ENCODE measurements at regions not wholly inside any gene's neighbourhood (a gene's known extent, or its start where the extent isn't known, plus 50 kb on each side); places are given as distances from the start of the nearest gene placed in this dataset.

DNA sequence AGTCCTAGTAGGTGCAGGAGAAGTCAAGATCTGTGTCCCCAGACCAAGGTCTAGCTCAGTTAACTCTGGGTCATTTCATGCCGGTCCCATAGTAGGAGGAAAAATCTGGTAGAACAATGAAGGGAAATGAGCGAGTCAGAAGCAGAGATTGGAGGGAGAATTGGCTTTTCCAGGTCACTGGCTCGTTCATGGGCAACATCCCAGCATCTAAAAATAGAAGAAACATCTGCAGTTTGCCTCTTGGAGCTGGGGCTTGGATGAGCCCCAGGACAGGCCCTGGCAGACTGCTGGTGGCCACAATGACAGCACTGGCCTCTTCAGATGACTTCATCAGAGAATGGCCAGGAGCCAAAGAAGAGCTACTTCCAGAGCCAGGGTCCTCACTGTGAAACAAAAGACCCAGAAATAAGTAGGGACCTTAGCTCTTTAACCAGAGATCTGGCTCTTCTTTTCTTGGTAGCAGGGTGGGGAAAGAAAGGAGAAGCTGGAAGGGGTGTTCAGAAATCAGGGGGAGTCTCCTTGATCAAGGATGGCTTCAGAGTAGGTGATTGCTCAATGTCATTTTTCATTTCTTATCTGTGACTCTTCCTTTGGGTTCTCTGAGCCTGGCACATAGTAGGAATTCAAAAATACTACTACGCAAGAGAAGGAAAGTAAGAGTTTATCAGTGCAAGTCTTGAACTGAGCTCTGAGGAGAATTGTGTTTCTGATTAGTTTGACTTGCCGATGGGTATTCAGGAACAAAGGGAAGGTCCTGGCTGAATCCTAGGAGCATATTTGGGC lies 102.6 kb downstream of the TMPRSS5 start:
- no peak overlapping the region for H3K4me3 ChIP-seq
- H3K27ac ChIP-seq: no peak overlapping the region
- TF ChIP-seq EP300 (IDR thresholded peaks at IDR 0.05): no peak
- TF ChIP-seq, protein P1, sequence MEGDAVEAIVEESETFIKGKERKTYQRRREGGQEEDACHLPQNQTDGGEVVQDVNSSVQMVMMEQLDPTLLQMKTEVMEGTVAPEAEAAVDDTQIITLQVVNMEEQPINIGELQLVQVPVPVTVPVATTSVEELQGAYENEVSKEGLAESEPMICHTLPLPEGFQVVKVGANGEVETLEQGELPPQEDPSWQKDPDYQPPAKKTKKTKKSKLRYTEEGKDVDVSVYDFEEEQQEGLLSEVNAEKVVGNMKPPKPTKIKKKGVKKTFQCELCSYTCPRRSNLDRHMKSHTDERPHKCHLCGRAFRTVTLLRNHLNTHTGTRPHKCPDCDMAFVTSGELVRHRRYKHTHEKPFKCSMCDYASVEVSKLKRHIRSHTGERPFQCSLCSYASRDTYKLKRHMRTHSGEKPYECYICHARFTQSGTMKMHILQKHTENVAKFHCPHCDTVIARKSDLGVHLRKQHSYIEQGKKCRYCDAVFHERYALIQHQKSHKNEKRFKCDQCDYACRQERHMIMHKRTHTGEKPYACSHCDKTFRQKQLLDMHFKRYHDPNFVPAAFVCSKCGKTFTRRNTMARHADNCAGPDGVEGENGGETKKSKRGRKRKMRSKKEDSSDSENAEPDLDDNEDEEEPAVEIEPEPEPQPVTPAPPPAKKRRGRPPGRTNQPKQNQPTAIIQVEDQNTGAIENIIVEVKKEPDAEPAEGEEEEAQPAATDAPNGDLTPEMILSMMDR (IDR thresholded peaks at IDR 0.05): no peak
- TF ChIP-seq POLR2A (IDR thresholded peaks at IDR 0.05): no peak
- no peaks in the 10 kb centered on the region for H3K4me1 ChIP-seq (ENCODE audit: insufficient read depth)
- H3K36me3 ChIP-seq: no peaks in the 10 kb centered on the region
- no peaks in the 10 kb centered on the region for H3K27me3 ChIP-seq
- no peak for DNase-seq
- H3K9me3 ChIP-seq: no peaks in the 10 kb centered on the region
- intact Hi-C loops (cut with DNase I): no loop called here
- WGBS, 3 donors: 52 to 54% (median 54%) methylated on average over 5 of the region's 5 CpGs

DNA sequence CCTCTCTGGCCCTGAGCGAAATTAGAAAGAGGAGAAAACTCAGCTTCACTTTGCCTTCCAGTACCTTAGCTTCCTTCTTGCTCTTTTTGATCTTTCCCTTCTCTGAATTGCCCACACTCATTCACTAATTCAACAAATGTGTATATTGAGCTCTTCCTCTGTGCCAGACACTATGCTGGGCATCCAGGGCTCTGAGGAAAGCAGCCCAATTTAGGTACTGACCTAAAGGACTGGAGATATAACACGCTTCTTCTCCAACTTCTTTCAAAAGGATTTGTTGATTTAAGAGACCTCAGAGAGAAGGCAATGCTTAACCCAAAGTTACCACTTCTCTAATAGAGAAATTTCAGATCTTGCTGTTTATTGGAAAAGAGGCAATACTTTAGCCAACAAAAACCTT lies 103.6 kb downstream of the TMPRSS5 start:
- WGBS, 3 donors: 78 to 89% (median 82%) methylated on average over 2 of the region's 2 CpGs

DNA sequence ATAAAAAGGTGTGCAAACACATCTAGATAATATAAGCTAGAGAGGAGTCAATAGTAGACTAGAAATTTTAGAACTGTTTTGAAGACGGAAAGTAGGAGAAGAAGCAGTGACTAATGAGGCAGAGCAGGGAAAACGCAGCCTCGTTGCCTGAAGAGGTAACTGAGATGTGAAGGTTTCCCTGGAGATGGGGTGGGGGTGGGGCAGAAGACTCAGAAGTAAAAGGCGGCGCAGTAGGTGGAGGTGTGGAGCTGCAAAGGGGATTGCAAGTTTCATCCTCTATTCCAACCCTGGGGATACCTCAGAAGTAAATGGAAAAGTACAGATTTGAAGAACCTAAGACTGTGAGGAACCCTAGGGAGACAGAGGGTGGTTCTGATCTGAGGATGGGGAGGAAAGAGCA lies 109.5 kb downstream of the TMPRSS5 start:
- H3K4me1 ChIP-seq (ENCODE audit: insufficient read depth): no peaks in the 10 kb centered on the region
- no peak for DNase-seq
- TF ChIP-seq, protein P1 (IDR thresholded peaks at IDR 0.05): no peak
- no peak for TF ChIP-seq POLR2A (IDR thresholded peaks at IDR 0.05)
- TF ChIP-seq EP300 (IDR thresholded peaks at IDR 0.05): no peak
- H3K27me3 ChIP-seq: no peaks in the 10 kb centered on the region
- no peaks in the 10 kb centered on the region for H3K9me3 ChIP-seq
- WGBS, 3 donors: 67 to 75% (median 75%) methylated on average over 5 of the region's 5 CpGs
- intact Hi-C loops (cut with DNase I): no loop called here
- no peak overlapping the region for H3K4me3 ChIP-seq
- no peaks in the 10 kb centered on the region for H3K36me3 ChIP-seq
- H3K27ac ChIP-seq: no peak overlapping the region

More for the DNA sequence above, 103.6 kb downstream of the TMPRSS5 start:
- no peak overlapping the region for H3K4me3 ChIP-seq
- H3K4me1 ChIP-seq (ENCODE audit: insufficient read depth): no peaks in the 10 kb centered on the region
- no peaks in the 10 kb centered on the region for H3K9me3 ChIP-seq
- no peaks in the 10 kb centered on the region for H3K36me3 ChIP-seq
- DNase-seq: no peak
- TF ChIP-seq POLR2A (IDR thresholded peaks at IDR 0.05) (no peak), EP300 (IDR thresholded peaks at IDR 0.05) (no peak)
- TF ChIP-seq, protein P1 (IDR thresholded peaks at IDR 0.05): no peak
- no peak overlapping the region for H3K27ac ChIP-seq
- intact Hi-C loops (cut with DNase I): no loop called here
- no peaks in the 10 kb centered on the region for H3K27me3 ChIP-seq

DNA sequence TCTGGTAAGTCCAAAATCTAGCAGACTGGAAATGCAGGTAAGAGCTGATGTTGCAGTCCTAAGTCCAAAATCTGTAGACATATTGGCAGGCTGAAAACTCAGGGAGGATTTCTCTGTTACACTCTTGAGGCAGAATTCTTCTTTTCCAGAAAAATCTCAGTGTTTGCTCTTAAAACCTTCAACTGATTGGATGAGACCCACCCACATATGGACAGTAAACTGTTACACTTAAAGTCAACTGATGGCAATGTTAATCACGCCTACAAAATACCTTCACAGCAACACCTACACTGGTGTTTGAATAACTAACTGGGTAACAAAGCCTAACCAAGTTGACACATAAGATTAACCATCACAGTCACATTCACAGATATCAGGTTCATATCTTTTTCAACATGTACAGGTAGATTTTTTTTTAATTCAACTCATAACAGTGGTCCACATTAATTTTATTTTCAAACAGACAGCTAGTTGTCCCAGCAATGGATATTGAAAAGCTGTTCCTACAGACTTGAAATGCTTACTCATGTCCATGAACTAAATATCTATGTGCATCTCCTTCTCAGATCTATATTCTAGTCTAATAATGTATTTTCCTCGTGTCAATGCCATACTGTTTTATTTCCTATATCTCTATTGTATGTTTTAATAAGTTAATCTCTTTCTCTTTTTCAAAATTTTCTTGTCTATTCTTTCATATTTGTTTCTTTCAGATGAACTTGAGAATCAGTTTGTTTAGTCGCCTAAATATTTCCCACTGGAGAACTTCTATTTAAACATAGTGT lies 110.1 kb downstream of the TMPRSS5 start:
- H3K4me3 ChIP-seq: no peak overlapping the region
- DNase-seq: no peak
- no peaks in the 10 kb centered on the region for H3K27me3 ChIP-seq
- no peak overlapping the region for H3K27ac ChIP-seq
- WGBS, 3 donors: 81 to 88% (median 86%) methylated on average over 3 of the region's 3 CpGs
- TF ChIP-seq POLR2A (IDR thresholded peaks at IDR 0.05) (no peak), EP300 (IDR thresholded peaks at IDR 0.05) (no peak)
- TF ChIP-seq, protein P1 (IDR thresholded peaks at IDR 0.05): no peak
- H3K9me3 ChIP-seq: no peaks in the 10 kb centered on the region
- H3K4me1 ChIP-seq (ENCODE audit: insufficient read depth): no peaks in the 10 kb centered on the region
- intact Hi-C loops (cut with DNase I): no loop called here
- no peaks in the 10 kb centered on the region for H3K36me3 ChIP-seq
